Panc1 (cell line): ENCODE measurements at regions not wholly inside any gene's neighbourhood (a gene's known extent, or its start where the extent isn't known, plus 50 kb on each side); places are given as distances from the start of the nearest gene placed in this dataset.

Experiments
- REST ChIP-seq, 2 experiments: IDR thresholded peaks; 2 replicates each; pipeline ENCODE4 v1.6.1; 2011 to 2012; ENCODE audit warnings: low read depth in 2 of 2, control low read depth in 1 of 2, low read length in 1 of 2, mild to moderate bottlenecking in 1 of 2, moderate library complexity in 1 of 2; ENCODE audit not compliant: insufficient read depth in 1 of 2
- SIN3A ChIP-seq: IDR thresholded peaks from 2 replicates; pipeline ENCODE4 v1.6.1; 2012; ENCODE audit warnings: low read depth, mild to moderate bottlenecking, low read length, moderate library complexity, borderline replicate concordance; ENCODE audit not compliant: insufficient read depth
- TF ChIP-seq, protein P1 (sequence below): fragments of 450-650 bp; IDR thresholded peaks from 2 replicates; pipeline ENCODE4 v1.5.1; 2017; ENCODE audit warnings: mild to moderate bottlenecking

- TF ChIP-seq, protein P1, sequence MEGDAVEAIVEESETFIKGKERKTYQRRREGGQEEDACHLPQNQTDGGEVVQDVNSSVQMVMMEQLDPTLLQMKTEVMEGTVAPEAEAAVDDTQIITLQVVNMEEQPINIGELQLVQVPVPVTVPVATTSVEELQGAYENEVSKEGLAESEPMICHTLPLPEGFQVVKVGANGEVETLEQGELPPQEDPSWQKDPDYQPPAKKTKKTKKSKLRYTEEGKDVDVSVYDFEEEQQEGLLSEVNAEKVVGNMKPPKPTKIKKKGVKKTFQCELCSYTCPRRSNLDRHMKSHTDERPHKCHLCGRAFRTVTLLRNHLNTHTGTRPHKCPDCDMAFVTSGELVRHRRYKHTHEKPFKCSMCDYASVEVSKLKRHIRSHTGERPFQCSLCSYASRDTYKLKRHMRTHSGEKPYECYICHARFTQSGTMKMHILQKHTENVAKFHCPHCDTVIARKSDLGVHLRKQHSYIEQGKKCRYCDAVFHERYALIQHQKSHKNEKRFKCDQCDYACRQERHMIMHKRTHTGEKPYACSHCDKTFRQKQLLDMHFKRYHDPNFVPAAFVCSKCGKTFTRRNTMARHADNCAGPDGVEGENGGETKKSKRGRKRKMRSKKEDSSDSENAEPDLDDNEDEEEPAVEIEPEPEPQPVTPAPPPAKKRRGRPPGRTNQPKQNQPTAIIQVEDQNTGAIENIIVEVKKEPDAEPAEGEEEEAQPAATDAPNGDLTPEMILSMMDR: no peak
- no peak for TF ChIP-seq SIN3A
- no peak for TF ChIP-seq REST (IDR thresholded peaks at IDR 0.05; ENCODE audit: insufficient read depth in 1 of 2, low read depth in 2 of 2, low read length in 1 of 2)
Measured at GRCh38 chr15:92336419-92336987, 57.2 kb upstream of the ST8SIA2 start.
